LNCAP (cell line): ENCODE measurements at regions not wholly inside any gene's neighbourhood (a gene's known extent, or its start where the extent isn't known, plus 50 kb on each side); places are given as distances from the start of the nearest gene placed in this dataset.

Experiments used
- TF ChIP-seq, protein P1 (sequence below): fragments of 450-650 bp; IDR thresholded peaks from 2 replicates; pipeline ENCODE4 v1.5.1; 2017; ENCODE audit warnings: mild to moderate bottlenecking

DNA sequence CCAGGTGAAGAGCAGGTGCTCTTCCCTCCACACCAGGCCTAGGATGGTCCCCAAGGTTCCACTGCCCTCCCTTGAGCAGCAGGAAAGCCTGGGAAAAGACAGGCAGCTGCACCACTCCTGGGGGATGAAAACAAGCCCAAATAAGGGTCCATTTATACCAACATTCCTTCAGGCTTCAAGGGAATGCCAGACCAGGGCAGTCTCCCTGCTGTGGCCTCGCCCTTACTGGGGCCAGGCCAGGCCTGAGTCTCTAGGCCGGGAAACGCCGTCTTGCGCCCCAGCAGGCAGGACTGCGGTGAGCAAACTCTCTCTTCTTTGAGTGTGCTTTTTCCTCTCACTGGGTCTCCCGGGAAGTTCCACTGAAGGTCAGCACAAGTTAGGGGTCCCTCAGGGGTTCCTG lies 443.5 kb downstream of the SOX6 start:
- TF ChIP-seq, protein P1, sequence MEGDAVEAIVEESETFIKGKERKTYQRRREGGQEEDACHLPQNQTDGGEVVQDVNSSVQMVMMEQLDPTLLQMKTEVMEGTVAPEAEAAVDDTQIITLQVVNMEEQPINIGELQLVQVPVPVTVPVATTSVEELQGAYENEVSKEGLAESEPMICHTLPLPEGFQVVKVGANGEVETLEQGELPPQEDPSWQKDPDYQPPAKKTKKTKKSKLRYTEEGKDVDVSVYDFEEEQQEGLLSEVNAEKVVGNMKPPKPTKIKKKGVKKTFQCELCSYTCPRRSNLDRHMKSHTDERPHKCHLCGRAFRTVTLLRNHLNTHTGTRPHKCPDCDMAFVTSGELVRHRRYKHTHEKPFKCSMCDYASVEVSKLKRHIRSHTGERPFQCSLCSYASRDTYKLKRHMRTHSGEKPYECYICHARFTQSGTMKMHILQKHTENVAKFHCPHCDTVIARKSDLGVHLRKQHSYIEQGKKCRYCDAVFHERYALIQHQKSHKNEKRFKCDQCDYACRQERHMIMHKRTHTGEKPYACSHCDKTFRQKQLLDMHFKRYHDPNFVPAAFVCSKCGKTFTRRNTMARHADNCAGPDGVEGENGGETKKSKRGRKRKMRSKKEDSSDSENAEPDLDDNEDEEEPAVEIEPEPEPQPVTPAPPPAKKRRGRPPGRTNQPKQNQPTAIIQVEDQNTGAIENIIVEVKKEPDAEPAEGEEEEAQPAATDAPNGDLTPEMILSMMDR, result no peak

DNA sequence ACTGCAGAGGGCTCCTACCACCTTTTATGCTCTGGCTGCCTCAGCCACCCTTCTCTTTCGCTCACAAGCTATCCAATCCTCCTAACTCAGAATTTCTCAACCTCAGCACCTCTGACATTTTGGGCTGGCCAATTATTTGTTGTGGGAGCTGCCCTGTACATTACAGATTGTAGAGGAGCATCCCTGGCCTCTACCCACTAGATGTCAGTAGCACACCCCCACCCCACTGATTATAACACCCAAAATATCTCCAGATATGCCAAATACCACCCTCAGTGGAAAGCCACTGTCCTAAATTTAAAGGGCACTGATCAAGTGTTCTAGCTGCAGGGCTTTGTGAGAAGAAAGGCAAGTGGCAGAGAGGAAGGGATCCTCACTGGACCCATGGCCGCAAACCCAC lies 443.1 kb downstream of the SOX6 start:
- TF ChIP-seq, protein P1, result no peak
